GM23248 (cell line): ENCODE measurements at regions not wholly inside any gene's neighbourhood (a gene's known extent, or its start where the extent isn't known, plus 50 kb on each side); places are given as distances from the start of the nearest gene placed in this dataset.

Experiments
- EZH2 ChIP-seq: fragments of 200-600 bp; sonication (generic); IDR thresholded peaks from 2 replicates; pipeline ENCODE4 v1.6.1; 2018; ENCODE audit warnings: antibody characterized with exemption, mild to moderate bottlenecking; ENCODE audit not compliant: insufficient read depth, poor library complexity, severe bottlenecking
- EZH2phosphoT487 ChIP-seq: fragments of 200-600 bp; sonication (generic); IDR thresholded peaks from 2 replicates; pipeline ENCODE4 v1.6.1; 2018; ENCODE audit warnings: antibody characterized with exemption, moderate library complexity, mild to moderate bottlenecking, low read depth; ENCODE audit not compliant: insufficient read depth

- TF ChIP-seq EZH2phosphoT487 (no peak), EZH2 (no peak)
Measured at GRCh38 chr12:58815235-58815634, 105.1 kb downstream of the LRIG3 start.
